Ascending aorta (tissue), 2 donors: ENCODE measurements at regions not wholly inside any gene's neighbourhood (a gene's known extent, or its start where the extent isn't known, plus 50 kb on each side); places are given as distances from the start of the nearest gene placed in this dataset.

ENCODE experiments used
- DNase-seq, 2 donors: peaks; one replicate each; pipeline ENCODE4 v3.0.0-alpha.2; 2019; ENCODE audit warnings: low spot score in 2 of 2
- H3K27ac ChIP-seq, 2 donors: fragments of 200-600 bp; sonication (generic); one replicate each; pipeline ENCODE4 v1.5.1; 2016 to 2017; ENCODE audit warnings: mild to moderate bottlenecking in 1 of 2
- H3K27me3 ChIP-seq: fragments of 200-600 bp; sonication (generic); one replicate; pipeline ENCODE4 v1.5.1; 2017
- H3K36me3 ChIP-seq, 2 donors: fragments of 200-600 bp; sonication (generic); one replicate each; pipeline ENCODE4 v1.5.1; 2016
- H3K4me1 ChIP-seq, 2 donors: fragments of 200-600 bp; sonication (generic); one replicate each; pipeline ENCODE4 v1.5.1; 2016 to 2017; ENCODE audit warnings: mild to moderate bottlenecking in 1 of 2
- H3K4me3 ChIP-seq, 2 donors: fragments of 200-600 bp; sonication (generic); one replicate each; pipeline ENCODE4 v1.5.1; 2016 to 2017; ENCODE audit warnings: mild to moderate bottlenecking in 1 of 2
- H3K9me3 ChIP-seq, 2 donors: fragments of 200-600 bp; sonication (generic); one replicate each; pipeline ENCODE4 v1.5.1; 2016
- CTCF ChIP-seq, 3 experiments: fragments of 200-600 bp in 2 of 3; fragments of 450-650 bp in 1 of 3; sonication (generic) in 2 of 3; IDR thresholded peaks; one replicate each; pipeline ENCODE4 v1.5.1; 2016 to 2019; ENCODE audit warnings: antibody characterized with exemption in 3 of 3, mild to moderate bottlenecking in 1 of 3, moderate library complexity in 1 of 3
- intact Hi-C: fragments of 100-400 bp; cut with DNase I; formaldehyde crosslinking; loops from one replicate; pipeline ENCODE4 v1.15.1; 2023

- TF ChIP-seq CTCF (IDR thresholded peaks at IDR 0.05) = no peak
- Histone ChIP-seq H3K9me3 (no peaks in the 10 kb centered on the region), H3K36me3 (no peaks in the 10 kb centered on the region), H3K27me3 (no peaks in the 10 kb centered on the region), H3K4me3 (no peak overlapping the region), H3K27ac (no peak overlapping the region), H3K4me1 (no peaks in the 10 kb centered on the region)
- intact Hi-C loops = no loop called here
- no peak for DNase-seq
These were observed 228.3 kb upstream of the WSCD1 start for GRCh38 chr17:5841862-5842261.

- DNase-seq = no peak
- H3K4me3 ChIP-seq = no peak overlapping the region
- intact Hi-C loops = no loop called here
- no peaks in the 10 kb centered on the region for H3K9me3 ChIP-seq
- H3K36me3 ChIP-seq = no peaks in the 10 kb centered on the region
- TF ChIP-seq CTCF (IDR thresholded peaks at IDR 0.05) = no peak
- H3K4me1 ChIP-seq = no peaks in the 10 kb centered on the region
- no peaks in the 10 kb centered on the region for H3K27me3 ChIP-seq
- no peak overlapping the region for H3K27ac ChIP-seq
These were observed 226.7 kb upstream of the WSCD1 start for GRCh38 chr17:5843366-5844026.

GRCh38 chr17:5846001-5846400 is 224.2 kb upstream of the WSCD1 start:
- intact Hi-C loops = no loop called here
- Histone ChIP-seq H3K36me3 (no peaks in the 10 kb centered on the region), H3K27me3 (no peaks in the 10 kb centered on the region), H3K27ac (no peak overlapping the region), H3K4me3 (no peak overlapping the region), H3K9me3 (peaks cover 0 to 3% of the 10 kb centered on the region in 2 donors), H3K4me1 (no peaks in the 10 kb centered on the region)
- TF ChIP-seq CTCF (IDR thresholded peaks at IDR 0.05) = no peak
- no peak for DNase-seq

- H3K36me3 ChIP-seq = no peaks in the 10 kb centered on the region
- TF ChIP-seq CTCF (IDR thresholded peaks at IDR 0.05) = no peak
- H3K27ac ChIP-seq = no peak overlapping the region
- H3K4me3 ChIP-seq = no peak overlapping the region
- DNase-seq = no peak
- intact Hi-C loops = no loop called here
- H3K9me3 ChIP-seq = no peaks in the 10 kb centered on the region
- H3K27me3 ChIP-seq = no peaks in the 10 kb centered on the region
- H3K4me1 ChIP-seq = no peaks in the 10 kb centered on the region
These were observed 215.2 kb upstream of the WSCD1 start for GRCh38 chr17:5854871-5855554.

- H3K27me3 ChIP-seq = no peaks in the 10 kb centered on the region
- no peak for TF ChIP-seq CTCF (IDR thresholded peaks at IDR 0.05)
- H3K27ac ChIP-seq = no peak overlapping the region
- no peaks in the 10 kb centered on the region for H3K9me3 ChIP-seq
- intact Hi-C loops = no loop called here
- H3K4me1 ChIP-seq = no peaks in the 10 kb centered on the region
- no peak for DNase-seq
- H3K4me3 ChIP-seq = no peak overlapping the region
- H3K36me3 ChIP-seq = no peaks in the 10 kb centered on the region
These were observed 208.9 kb upstream of the WSCD1 start for GRCh38 chr17:5861246-5861645.
